Central memory CD4-positive, alpha-beta T cell (primary cell): ENCODE measurements at regions not wholly inside any gene's neighbourhood (a gene's known extent, or its start where the extent isn't known, plus 50 kb on each side); places are given as distances from the start of the nearest gene placed in this dataset.

Source experiments
- DNase-seq: peaks from one replicate; pipeline ENCODE4 v3.0.0; 2022

DNA sequence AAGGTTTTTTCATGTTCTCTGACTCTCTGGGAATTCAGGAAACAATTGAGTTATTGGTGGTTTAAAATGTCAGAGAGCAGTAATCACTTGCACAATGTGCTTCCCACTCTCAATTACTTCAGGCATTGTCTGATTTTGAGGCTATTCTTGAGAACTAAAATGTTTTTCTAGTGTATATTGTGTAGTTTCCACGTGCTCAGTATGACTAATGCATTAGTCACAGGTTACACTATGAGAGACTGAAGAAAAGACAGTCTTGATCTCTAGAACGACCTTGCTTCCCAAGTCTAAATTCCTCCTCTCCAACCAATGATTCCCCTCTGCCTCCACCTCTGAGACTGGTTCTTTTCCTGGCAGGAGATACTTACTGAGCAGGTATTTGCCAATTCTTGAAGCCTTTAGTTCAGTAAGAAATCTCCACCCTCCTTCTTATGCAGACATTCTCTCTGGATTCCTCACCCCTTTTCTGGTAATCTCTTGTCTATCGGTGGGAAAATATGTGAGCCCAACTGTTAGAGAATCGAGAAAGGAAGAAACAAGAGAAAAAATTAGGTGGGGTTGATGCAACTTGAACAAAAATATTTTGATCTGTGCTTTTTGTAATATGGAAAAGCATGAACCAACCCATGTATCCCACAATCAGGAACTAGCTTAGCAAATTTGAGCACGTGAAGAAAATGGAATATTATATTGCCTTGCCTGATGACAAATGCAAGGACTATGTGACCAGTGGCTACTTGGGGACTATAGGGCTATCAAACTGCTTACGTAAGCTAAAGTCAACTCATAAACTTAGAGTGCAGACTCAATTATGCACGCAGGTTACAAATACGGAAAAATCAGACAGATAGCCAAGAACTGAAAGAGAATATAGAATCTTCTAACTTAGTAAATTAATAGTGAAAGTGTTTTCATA is 61.1 kb upstream of the SLC22A16 start:
- DNase-seq: no peak

DNA sequence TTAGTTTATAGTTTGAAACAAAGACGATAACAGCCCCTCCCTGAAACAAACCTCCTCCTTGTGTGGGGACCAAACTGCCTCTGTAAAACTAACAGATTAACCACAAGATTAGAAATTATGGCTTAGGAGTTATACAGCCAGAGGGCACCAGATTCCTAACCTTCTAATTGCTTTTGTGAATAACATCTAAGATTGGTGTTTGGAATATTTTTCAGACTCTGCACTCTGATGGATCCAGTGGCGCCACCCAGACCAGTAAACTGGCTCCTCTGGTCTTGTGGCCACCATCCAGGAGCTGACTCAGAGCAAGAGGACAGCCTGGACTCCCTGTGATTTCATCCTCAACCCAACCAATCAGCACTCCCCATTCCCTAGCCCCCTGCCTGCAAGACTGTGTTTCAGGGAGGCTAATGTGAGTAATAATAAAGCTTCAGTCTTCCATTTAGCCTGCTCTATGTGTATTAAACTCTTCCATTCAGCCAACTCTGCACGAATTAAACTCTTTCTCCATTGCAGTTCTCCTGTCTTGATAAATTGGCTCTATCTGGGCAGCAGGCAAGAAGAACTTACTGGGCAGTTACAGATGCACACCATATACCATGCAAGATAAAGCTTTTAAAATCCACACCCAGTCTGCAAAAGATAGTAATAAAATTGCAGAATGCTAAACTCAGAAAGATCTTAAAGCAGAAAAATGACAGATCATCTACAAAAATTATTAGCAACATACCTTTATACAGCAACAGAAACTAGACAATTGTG is 58.5 kb upstream of the SLC22A16 start:
- DNase-seq: no peak

DNA sequence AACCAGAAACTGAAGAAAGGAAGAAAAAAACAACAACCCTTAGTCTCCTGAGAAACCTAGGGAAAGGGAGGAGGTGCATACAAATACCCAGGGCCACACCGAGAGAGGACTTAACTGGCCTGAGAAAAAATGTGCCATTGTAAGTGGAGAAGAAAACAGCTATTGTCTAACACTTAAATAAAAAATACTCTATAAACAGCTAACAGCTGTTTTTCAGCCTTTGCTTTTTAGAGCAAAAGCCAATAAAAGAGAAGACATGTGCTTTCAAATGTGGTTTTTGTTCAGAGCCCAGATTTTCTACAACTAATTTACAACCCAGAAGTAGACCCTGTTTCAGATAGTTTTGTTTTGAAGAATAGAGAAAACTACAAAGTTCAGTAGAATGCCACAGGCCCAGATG is 56.0 kb upstream of the SLC22A16 start:
- DNase-seq: no peak

DNA sequence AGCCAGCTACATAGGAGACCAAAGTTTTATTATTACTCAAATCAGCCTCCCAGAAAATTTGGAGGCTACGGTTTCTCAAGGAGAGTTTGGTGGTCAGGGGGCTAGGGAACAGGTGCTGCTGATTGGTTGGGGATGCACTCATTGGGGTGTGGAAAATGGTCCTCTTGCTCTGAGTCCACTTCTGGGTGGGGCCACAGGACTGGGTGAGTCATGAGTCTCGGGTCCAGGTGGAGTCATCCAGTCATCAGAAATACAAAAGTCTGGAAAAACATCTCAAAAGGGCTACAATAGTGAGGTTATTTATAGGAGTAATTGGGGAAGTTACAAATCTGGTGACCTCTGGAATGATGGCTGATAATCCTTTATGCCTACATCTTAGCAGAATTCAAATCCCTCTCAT is 54.3 kb upstream of the SLC22A16 start:
- DNase-seq: no peak

DNA sequence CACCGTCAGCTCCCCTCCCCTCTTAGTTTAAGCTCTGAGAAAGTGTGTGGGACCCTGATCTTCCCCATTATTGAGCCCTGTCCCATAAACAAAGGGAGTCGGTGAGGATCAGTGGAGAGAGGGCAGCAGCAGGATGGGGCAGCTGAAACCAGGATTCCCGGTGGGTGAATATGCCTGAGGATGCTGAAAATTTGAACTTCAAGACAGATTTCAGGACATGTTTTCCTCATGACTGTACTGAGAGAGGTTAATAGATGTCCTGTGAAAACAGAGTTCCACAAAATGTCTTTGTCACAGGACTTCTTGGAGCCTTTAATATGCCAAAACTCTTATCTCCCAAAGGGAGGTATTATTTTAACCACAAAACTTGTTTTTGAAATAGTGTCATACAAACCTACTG is 53.5 kb upstream of the SLC22A16 start:
- no peak for DNase-seq

DNA sequence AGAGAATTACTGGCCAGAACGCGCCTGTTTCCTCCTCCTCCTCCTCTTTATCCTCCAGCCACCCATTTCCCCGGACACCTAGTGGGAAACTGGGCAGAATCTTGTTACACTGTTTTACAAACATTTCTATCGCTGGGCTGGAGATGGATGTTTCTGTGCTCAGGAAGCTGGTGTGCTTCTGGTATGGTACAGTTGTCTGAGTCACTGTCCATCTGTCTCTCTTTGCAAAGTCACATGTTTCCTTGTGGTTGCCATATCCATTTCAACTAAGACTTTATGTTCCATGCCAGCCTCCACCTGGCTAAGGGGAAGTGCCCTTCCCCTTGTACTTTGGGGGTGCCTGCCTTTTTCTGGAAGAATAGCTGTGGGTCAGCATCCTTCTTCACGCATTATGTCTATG is 52.9 kb upstream of the SLC22A16 start:
- no peak for DNase-seq

DNA sequence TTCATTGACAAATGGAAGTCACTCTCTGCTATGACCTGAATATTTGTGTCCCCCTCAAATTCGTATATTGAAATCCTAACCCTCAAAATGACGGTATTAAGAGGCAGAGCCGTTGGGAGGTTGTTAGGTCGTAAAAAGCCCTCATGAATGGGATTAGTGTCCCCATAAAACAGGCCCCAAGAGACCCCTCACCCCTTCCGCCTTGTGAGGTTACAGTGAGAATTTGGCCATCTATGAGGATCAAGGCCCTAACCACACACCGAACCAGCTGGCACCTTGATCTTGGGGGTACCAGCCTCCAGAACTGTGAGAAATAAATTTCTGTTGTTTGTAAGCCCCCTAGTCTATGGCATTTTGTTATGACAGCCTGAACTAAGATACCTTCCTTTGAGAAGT is 52.5 kb upstream of the SLC22A16 start:
- DNase-seq: no peak

GRCh38 chr6:110528101-110528929 is 51.9 kb upstream of the SLC22A16 start:
- DNase-seq: peak; percentile 50

- DNase-seq: no peak
These were observed 51.1 kb upstream of the SLC22A16 start for GRCh38 chr6:110527516-110527915.

DNA sequence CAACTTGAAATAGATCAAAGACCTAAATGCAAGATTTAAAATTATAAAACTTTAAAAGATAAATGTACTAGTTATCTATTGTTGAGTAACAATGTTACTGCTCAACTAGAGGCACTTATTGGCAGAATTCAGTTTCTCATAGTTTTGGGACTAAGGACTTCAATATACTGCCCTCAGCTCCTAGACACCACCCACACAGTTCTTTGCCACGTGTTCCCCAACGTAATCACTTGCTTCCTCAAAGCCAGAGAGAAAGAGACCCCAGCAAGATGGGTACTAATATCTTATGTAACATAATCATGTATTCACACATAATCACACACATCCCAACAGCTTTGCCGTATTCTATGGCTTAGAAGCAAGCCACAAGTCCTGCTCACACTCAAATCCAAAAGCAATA is 50.3 kb upstream of the SLC22A16 start:
- no peak for DNase-seq
